Heart left ventricle (tissue), 16 donors: ENCODE measurements at regions not wholly inside any gene's neighbourhood (a gene's known extent, or its start where the extent isn't known, plus 50 kb on each side); places are given as distances from the start of the nearest gene placed in this dataset.

Source experiments
- ATAC-seq, 4 donors: fragments of 200-7000 bp; cut with Tn5 transposase; one replicate each; pipeline ENCODE4 v1.9.1; 2020 to 2022; ENCODE audit warnings: moderate library complexity in 4 of 4, mild to moderate bottlenecking in 3 of 4, moderate number of reproducible peaks in 1 of 4
- DNase-seq, 5 donors: peaks; one replicate each; pipeline ENCODE4 v3.0.0-alpha.2; 2020
- H3K27ac ChIP-seq, 12 donors: fragments of 200-600 bp; sonication (generic) in 4 of 12; one replicate each; pipeline versions ENCODE4 v1.5.0 to v1.8.0; 2016 to 2022; ENCODE audit warnings: mild to moderate bottlenecking in 2 of 12
- H3K27me3 ChIP-seq, 9 donors: fragments of 200-600 bp; sonication (generic) in 2 of 9; one replicate each; pipeline versions ENCODE4 v1.5.1 to v1.8.0; 2016 to 2022; ENCODE audit warnings: mild to moderate bottlenecking in 3 of 9
- H3K36me3 ChIP-seq, 9 donors: fragments of 200-600 bp; sonication (generic) in 2 of 9; one replicate each; pipeline versions ENCODE4 v1.5.0 to v1.8.0; 2018 to 2022; ENCODE audit warnings: mild to moderate bottlenecking in 2 of 9
- H3K4me1 ChIP-seq, 12 donors: fragments of 200-600 bp; sonication (generic) in 4 of 12; one replicate each; pipeline versions ENCODE4 v1.5.0 to v1.8.0; 2016 to 2022; ENCODE audit warnings: mild to moderate bottlenecking in 3 of 12
- H3K4me3 ChIP-seq, 12 donors: fragments of 200-600 bp; sonication (generic) in 4 of 12; one replicate each; pipeline versions ENCODE4 v1.5.0 to v1.8.0; 2017 to 2022; ENCODE audit warnings: mild to moderate bottlenecking in 9 of 12, moderate library complexity in 4 of 12
- H3K9me3 ChIP-seq, 12 donors: fragments of 200-600 bp; sonication (generic) in 4 of 12; one replicate each; pipeline versions ENCODE4 v1.5.0 to v1.8.0; 2016 to 2022; ENCODE audit warnings: mild to moderate bottlenecking in 1 of 12
- CTCF ChIP-seq, 12 donors: fragments of 200-600 bp; sonication (generic) in 4 of 12; IDR thresholded peaks; one replicate each; pipeline versions ENCODE4 v1.5.0 to v1.8.0; 2018 to 2022; ENCODE audit warnings: antibody characterized with exemption in 12 of 12, mild to moderate bottlenecking in 5 of 12
- POLR2A ChIP-seq, 2 donors: fragments of 450-650 bp; IDR thresholded peaks; one replicate each; pipeline ENCODE4 v1.6.1; 2017; ENCODE audit warnings: antibody characterized with exemption in 2 of 2, mild to moderate bottlenecking in 2 of 2, moderate library complexity in 2 of 2
- WGBS, 4 donors: extraction: QIAGEN DNeasy Blood & Tissue Kit in 2 of 4; methylation state at CpG; one replicate each; pipeline versions ENCODE4 v1.1.5 to v1.1.7; 2013 to 2018; 5-methylcytosine and 5-hydroxymethylcytosine counted together
- intact Hi-C, 10 donors: fragments of 100-400 bp; cut with DNase I; formaldehyde crosslinking; loops; one replicate each; pipeline versions ENCODE4 v1.11.1 to v1.14.2; 2022
- donor health status: ischemic (EF 13 %, LVEDD 7.1; RV severe dilation, severe dysfunction).
- donor health status: healthy with polysubstance abuse.
- donor health status: DM: no; HTN: yes; CAD: no.
- donor health status: DM: no; HTN: no; CAD: no.
- donor health status: ischemic (EF 25% LVEDD 6.9; RV normal size, moderate dysfunction).
- donor health status: ischemic (EF 25% LVEDD 5.7; RV mildly dilated, moderate dysfunction).
- donor health status: healthy.
- donor health status: DM: yes; HTN: yes; CAD: no.
- donor health status: ischemic (EF 35%, LVEDD 5.7; RV mildly dilated, moderate dysfunction).
- donor health status: nonischemic (EF 11% LVEDD 7.7; RV severe dilation, severe dysfunction).
- donor health status: DM: yes; HTN: yes; CAD: no.
- donor health status: PGD.
- donor health status: ischemic (EF 29% LVEDD 5.4; RV normal size, mild dysfunction).
- donor health status: nonischemic (EF 23%, LVEDD 6.1; RV moderate dilation, normal function).

GRCh38 chr16:86444661-86445060 is 65.7 kb upstream of the FOXF1 start:
- 24 to 45% (median 39%) methylated on average over 5 of the region's 5 CpGs for WGBS, 4 donors
- no peak overlapping the region for H3K27ac ChIP-seq
- no peak for DNase-seq
- peaks cover 0 to 29% (median 3%) of the 10 kb centered on the region in 9 donors for H3K27me3 ChIP-seq
- H3K4me1 ChIP-seq: peaks cover 0 to 6% (median 0%) of the 10 kb centered on the region in 12 donors
- H3K9me3 ChIP-seq: peaks cover 0 to 8% (median 0%) of the 10 kb centered on the region in 12 donors
- no peak for ATAC-seq
- H3K4me3 ChIP-seq: no peak overlapping the region
- H3K36me3 ChIP-seq: no peaks in the 10 kb centered on the region
- TF ChIP-seq CTCF (IDR thresholded peaks at IDR 0.05) (no peak), POLR2A (IDR thresholded peaks at IDR 0.05) (no peak)
- intact Hi-C loops: no loop called here

- Histone ChIP-seq H3K4me3 (no peak overlapping the region), H3K36me3 (no peaks in the 10 kb centered on the region), H3K4me1 (peaks cover 0 to 6% (median 0%) of the 10 kb centered on the region in 12 donors), H3K27ac (no peak overlapping the region), H3K27me3 (peaks cover 0 to 30% (median 0%) of the 10 kb centered on the region in 9 donors), H3K9me3 (peaks cover 0 to 8% (median 0%) of the 10 kb centered on the region in 12 donors)
- 74 to 89% (median 80%) methylated on average over 7 of the region's 7 CpGs for WGBS, 4 donors
- intact Hi-C loops: no loop called here
- DNase-seq (no peak), ATAC-seq (no peak)
- no peak for TF ChIP-seq CTCF (IDR thresholded peaks at IDR 0.05)
- TF ChIP-seq POLR2A (IDR thresholded peaks at IDR 0.05): no peak
Observed at GRCh38 chr16:86446279-86446678, 64.0 kb upstream of the FOXF1 start.

DNA sequence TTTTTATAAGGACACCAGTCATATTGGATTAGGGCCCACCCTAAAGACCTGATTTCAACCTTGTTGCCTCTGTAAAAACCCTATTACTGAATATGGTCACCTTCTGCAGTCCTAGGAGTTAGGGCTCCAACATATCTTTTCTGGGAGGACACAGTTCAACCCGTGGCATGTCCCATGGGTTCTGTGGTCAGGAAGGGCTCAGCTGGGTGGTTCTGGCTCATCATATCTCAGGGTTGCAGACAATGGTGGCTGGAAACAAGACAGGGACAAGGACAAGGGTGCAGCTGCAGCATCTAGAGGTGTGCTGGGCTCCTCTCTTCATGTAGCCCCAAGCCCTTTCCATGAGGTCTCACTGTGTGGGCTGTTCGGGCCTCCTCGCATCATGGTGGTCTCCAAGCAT is 63.1 kb upstream of the FOXF1 start:
- intact Hi-C loops: no loop called here
- 88 to 96% (median 92%) methylated on average over 3 of the region's 3 CpGs for WGBS, 4 donors
- Histone ChIP-seq H3K4me1 (peaks cover 0 to 6% (median 0%) of the 10 kb centered on the region in 12 donors), H3K27ac (no peak overlapping the region), H3K4me3 (no peak overlapping the region), H3K27me3 (peaks cover 0 to 31% (median 5%) of the 10 kb centered on the region in 9 donors), H3K9me3 (peaks cover 0 to 8% (median 0%) of the 10 kb centered on the region in 12 donors), H3K36me3 (no peaks in the 10 kb centered on the region)
- no peak for DNase-seq
- no peak for ATAC-seq
- TF ChIP-seq CTCF (IDR thresholded peaks at IDR 0.05): no peak
- TF ChIP-seq POLR2A (IDR thresholded peaks at IDR 0.05): no peak

DNA sequence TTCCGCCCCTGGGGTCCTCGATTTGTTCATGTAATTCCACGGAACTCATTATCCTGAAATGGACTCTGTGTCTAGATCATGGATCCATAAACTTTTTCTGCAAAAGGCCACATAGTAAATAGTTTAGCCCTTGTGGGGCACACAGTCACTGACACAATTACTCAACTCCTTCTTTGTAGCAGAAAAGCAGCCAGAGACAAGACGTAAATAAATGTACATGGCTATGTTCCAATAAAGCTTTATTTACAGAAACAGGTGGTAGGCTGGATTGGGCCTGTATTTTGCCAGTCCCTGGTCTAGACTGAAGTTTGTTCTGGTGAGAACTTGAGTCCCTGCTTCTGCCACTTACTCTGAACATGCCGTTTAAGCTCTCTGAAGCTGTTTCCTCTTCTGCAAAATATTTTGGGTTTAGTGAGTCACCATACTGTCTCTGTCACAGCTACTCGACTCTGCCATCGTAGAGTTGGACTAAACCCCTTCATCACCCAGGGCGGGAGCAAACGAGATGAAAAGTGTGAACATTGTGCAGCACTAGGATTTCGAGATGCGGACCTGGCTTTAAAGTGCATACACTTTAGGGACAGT is 61.9 kb upstream of the FOXF1 start:
- ATAC-seq (no peak), DNase-seq (no peak)
- intact Hi-C loops: no loop called here
- TF ChIP-seq POLR2A (IDR thresholded peaks at IDR 0.05) (no peak), CTCF (IDR thresholded peaks at IDR 0.05) (no peak)
- no peaks in the 10 kb centered on the region for H3K36me3 ChIP-seq
- 84 to 85% (median 84%) methylated on average over 11 of the region's 11 CpGs for WGBS, 4 donors
- peaks cover 0 to 6% (median 0%) of the 10 kb centered on the region in 12 donors for H3K4me1 ChIP-seq
- H3K27ac ChIP-seq: no peak overlapping the region
- peaks cover 0 to 8% (median 0%) of the 10 kb centered on the region in 12 donors for H3K9me3 ChIP-seq
- H3K27me3 ChIP-seq: peaks cover 0 to 34% (median 5%) of the 10 kb centered on the region in 9 donors
- H3K4me3 ChIP-seq: no peak overlapping the region
